ENCODE measurements at regions not wholly inside any gene's neighbourhood (a gene's known extent, or its start where the extent isn't known, plus 50 kb on each side); places are given as distances from the start of the nearest gene placed in this dataset.

GRCh38 chr13:109910194-109910593 is 123.8 kb upstream of the IRS2 start:
- intact Hi-C loops (cut with micrococcal nuclease; ENCODE audit: unreplicated experiment), result no loop called here
- Mint-ChIP-seq H3K4me1 (ENCODE audit: low read depth, unreplicated experiment) (no peaks in the 10 kb centered on the region), H3K36me3 (ENCODE audit: insufficient read depth, unreplicated experiment) (no peaks in the 10 kb centered on the region), H3K27ac (ENCODE audit: unreplicated experiment) (no peak overlapping the region), H3K27me3 (ENCODE audit: unreplicated experiment) (no peaks in the 10 kb centered on the region), H3K4me3 (ENCODE audit: low read depth, unreplicated experiment) (no peak overlapping the region), H3K9me3 (ENCODE audit: low read depth, unreplicated experiment) (no peaks in the 10 kb centered on the region)
- DNase-seq, result no peak
- TF ChIP-seq, protein P1, sequence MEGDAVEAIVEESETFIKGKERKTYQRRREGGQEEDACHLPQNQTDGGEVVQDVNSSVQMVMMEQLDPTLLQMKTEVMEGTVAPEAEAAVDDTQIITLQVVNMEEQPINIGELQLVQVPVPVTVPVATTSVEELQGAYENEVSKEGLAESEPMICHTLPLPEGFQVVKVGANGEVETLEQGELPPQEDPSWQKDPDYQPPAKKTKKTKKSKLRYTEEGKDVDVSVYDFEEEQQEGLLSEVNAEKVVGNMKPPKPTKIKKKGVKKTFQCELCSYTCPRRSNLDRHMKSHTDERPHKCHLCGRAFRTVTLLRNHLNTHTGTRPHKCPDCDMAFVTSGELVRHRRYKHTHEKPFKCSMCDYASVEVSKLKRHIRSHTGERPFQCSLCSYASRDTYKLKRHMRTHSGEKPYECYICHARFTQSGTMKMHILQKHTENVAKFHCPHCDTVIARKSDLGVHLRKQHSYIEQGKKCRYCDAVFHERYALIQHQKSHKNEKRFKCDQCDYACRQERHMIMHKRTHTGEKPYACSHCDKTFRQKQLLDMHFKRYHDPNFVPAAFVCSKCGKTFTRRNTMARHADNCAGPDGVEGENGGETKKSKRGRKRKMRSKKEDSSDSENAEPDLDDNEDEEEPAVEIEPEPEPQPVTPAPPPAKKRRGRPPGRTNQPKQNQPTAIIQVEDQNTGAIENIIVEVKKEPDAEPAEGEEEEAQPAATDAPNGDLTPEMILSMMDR (IDR thresholded peaks at IDR 0.05; ENCODE audit: unreplicated experiment), result no peak
- no TSS peak for BruUV-seq (replicated peaks)
- CTCF ChIA-PET, result no interaction called here

DNA sequence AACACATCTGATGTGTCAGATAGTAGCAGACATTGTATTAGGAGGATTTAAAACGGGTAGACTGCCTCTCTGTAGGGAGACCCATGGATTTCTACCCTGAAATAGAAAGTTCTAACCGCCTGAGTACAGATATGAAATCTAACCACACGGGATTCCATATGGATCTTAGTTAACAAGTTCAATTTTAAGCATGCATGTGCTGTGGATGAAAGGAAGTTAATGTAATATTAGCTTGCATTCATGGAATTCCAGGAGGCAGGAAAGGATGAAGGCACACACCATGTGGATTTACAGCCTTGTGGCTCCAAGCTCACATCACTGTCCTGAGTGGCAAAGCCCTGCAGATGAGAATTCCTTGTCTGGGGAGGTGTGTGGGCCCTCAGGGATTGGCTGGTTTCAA is 120.6 kb upstream of the IRS2 start:
- Mint-ChIP-seq H3K27ac (ENCODE audit: unreplicated experiment) (no peak overlapping the region), H3K9me3 (ENCODE audit: low read depth, unreplicated experiment) (no peaks in the 10 kb centered on the region), H3K36me3 (ENCODE audit: insufficient read depth, unreplicated experiment) (no peaks in the 10 kb centered on the region), H3K27me3 (ENCODE audit: unreplicated experiment) (no peaks in the 10 kb centered on the region), H3K4me1 (ENCODE audit: low read depth, unreplicated experiment) (no peaks in the 10 kb centered on the region), H3K4me3 (ENCODE audit: low read depth, unreplicated experiment) (no peak overlapping the region)
- CTCF ChIA-PET, result no interaction called here
- no TSS peak for BruUV-seq (replicated peaks)
- TF ChIP-seq, protein P1 (IDR thresholded peaks at IDR 0.05; ENCODE audit: unreplicated experiment), result no peak
- no peak for DNase-seq
- intact Hi-C loops (cut with micrococcal nuclease; ENCODE audit: unreplicated experiment), result no loop called here

DNA sequence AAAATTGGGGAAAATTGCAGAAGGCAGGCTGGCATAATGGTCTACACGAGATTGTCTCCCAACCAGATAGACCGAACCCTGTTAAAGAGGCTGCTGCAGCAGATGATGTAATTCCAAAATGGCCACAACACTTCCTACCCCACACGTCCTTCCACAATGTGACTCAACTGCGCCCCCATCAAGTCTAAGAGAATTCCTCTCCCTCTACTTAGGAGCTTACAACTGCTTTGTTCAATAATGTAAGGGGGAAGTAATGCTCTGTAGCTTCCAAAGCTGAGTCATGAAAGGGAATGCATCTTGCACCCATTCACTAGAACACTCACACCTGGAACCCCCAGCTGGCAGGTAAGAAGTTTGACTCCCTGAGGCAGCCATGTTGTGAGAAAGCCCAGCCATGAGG is 117.8 kb upstream of the IRS2 start:
- Mint-ChIP-seq H3K4me1 (ENCODE audit: low read depth, unreplicated experiment) (no peaks in the 10 kb centered on the region), H3K36me3 (ENCODE audit: insufficient read depth, unreplicated experiment) (no peaks in the 10 kb centered on the region), H3K27me3 (ENCODE audit: unreplicated experiment) (no peaks in the 10 kb centered on the region), H3K4me3 (ENCODE audit: low read depth, unreplicated experiment) (no peak overlapping the region), H3K9me3 (ENCODE audit: low read depth, unreplicated experiment) (no peaks in the 10 kb centered on the region), H3K27ac (ENCODE audit: unreplicated experiment) (no peak overlapping the region)
- no TSS peak for BruUV-seq (replicated peaks)
- intact Hi-C loops (cut with micrococcal nuclease; ENCODE audit: unreplicated experiment), result no loop called here
- CTCF ChIA-PET, result no interaction called here
- DNase-seq, result no peak
- TF ChIP-seq, protein P1 (IDR thresholded peaks at IDR 0.05; ENCODE audit: unreplicated experiment), result no peak

- no peaks in the 10 kb centered on the region for H3K36me3 Mint-ChIP-seq (ENCODE audit: insufficient read depth, unreplicated experiment)
- TF ChIP-seq, protein P1 (IDR thresholded peaks at IDR 0.05; ENCODE audit: unreplicated experiment), result no peak
- no peak for DNase-seq
- CTCF ChIA-PET, result no interaction called here
- intact Hi-C loops (cut with micrococcal nuclease; ENCODE audit: unreplicated experiment), result no loop called here
- no peaks in the 10 kb centered on the region for H3K9me3 Mint-ChIP-seq (ENCODE audit: low read depth, unreplicated experiment)
- H3K27me3 Mint-ChIP-seq (ENCODE audit: unreplicated experiment), result no peaks in the 10 kb centered on the region
- no peak overlapping the region for H3K4me3 Mint-ChIP-seq (ENCODE audit: low read depth, unreplicated experiment)
- H3K27ac Mint-ChIP-seq (ENCODE audit: unreplicated experiment), result no peak overlapping the region
- BruUV-seq (replicated peaks), result no TSS peak
- H3K4me1 Mint-ChIP-seq (ENCODE audit: low read depth, unreplicated experiment), result no peaks in the 10 kb centered on the region
Measured at GRCh38 chr13:109900741-109901140, 114.4 kb upstream of the IRS2 start.

DNA sequence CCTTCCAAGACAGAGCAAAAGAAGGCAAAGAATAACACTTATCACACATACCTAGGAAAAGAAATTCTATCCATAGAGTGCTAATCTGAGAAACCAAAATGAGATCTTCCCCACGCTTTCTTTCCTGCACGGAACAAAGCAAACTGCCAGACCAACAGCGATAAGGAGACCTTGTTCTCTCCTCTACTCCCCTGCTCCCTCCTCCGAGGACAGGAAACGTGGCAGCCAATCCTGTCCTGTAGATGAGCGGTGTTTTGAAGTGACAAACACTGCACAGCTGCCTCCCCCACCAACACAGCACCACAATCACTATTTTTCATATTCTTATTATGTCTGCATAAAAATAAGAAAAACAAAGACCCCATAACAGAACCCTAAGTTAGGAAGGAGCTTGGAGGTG is 113.9 kb upstream of the IRS2 start:
- no peak overlapping the region for H3K4me3 Mint-ChIP-seq (ENCODE audit: low read depth, unreplicated experiment)
- intact Hi-C loops (cut with micrococcal nuclease; ENCODE audit: unreplicated experiment), result no loop called here

More for the DNA sequence above, 113.9 kb upstream of the IRS2 start:
- Mint-ChIP-seq H3K27me3 (ENCODE audit: unreplicated experiment) (no peaks in the 10 kb centered on the region), H3K4me1 (ENCODE audit: low read depth, unreplicated experiment) (no peaks in the 10 kb centered on the region), H3K9me3 (ENCODE audit: low read depth, unreplicated experiment) (no peaks in the 10 kb centered on the region), H3K36me3 (ENCODE audit: insufficient read depth, unreplicated experiment) (no peaks in the 10 kb centered on the region), H3K27ac (ENCODE audit: unreplicated experiment) (no peak overlapping the region)
- CTCF ChIA-PET, result no interaction called here
- no peak for DNase-seq
- TF ChIP-seq, protein P1 (IDR thresholded peaks at IDR 0.05; ENCODE audit: unreplicated experiment), result no peak
- BruUV-seq (replicated peaks), result no TSS peak

All from Calu3 (cell line).